HG03571 (cell line): ENCODE measurements at regions not wholly inside any gene's neighbourhood (a gene's known extent, or its start where the extent isn't known, plus 50 kb on each side); places are given as distances from the start of the nearest gene placed in this dataset.
"Not testable (repeated sequence)": the region's sequence is repeated elsewhere in the genome, so short reads cannot be mapped to it uniquely, and the experiment has no call there.

Experiments
- ATAC-seq: cut with Tn5 transposase; IDR thresholded peaks from one replicate; pipeline ENCODE4 v1.9.1; 2021; ENCODE audit not compliant: unreplicated experiment

DNA sequence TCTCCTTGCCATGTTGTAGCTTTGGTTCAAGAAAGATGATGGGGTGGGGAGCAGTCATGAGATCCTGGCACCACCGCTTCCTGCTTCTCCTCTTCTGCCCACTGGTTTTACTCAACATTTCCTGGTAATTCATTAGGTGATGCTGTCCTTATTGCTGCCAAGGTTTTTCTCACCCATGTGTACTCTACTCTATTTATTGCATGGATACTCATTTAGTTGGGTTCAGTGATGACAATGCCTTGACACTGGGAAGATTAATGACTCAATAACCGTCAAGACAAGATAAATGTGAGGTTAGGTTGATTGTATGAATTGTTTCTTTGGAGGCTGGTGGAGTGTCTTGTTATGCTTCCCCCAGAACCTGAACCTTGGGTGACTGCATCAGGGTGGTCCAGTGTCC, 484.2 kb downstream of the SIPA1L2 start:
- no peak for ATAC-seq

DNA sequence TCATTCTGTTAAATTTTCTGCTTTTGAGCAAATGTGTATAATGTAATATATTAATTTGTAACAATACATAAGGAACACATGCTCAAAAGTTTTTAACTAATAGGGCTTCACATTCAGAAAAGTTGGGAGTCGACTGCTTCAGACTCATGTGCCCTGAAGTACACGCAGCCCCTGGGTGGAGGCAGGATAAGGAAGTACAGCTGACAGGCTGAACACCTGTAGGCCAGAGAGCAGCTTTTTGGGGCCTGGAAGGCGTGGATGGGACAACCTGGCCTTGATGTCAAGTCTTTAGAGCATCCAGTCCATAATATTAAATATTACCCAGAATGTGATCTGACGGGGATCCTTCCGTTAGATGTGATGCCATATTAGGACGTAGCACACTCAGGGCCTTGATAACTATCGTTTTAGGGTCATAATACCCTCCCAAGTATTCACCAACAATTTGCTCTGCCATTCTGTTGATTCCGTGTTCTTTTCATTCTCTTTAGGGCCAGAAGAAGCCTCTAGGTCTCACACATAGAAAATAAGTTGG, 485.2 kb downstream of the SIPA1L2 start:
- no peak for ATAC-seq

DNA sequence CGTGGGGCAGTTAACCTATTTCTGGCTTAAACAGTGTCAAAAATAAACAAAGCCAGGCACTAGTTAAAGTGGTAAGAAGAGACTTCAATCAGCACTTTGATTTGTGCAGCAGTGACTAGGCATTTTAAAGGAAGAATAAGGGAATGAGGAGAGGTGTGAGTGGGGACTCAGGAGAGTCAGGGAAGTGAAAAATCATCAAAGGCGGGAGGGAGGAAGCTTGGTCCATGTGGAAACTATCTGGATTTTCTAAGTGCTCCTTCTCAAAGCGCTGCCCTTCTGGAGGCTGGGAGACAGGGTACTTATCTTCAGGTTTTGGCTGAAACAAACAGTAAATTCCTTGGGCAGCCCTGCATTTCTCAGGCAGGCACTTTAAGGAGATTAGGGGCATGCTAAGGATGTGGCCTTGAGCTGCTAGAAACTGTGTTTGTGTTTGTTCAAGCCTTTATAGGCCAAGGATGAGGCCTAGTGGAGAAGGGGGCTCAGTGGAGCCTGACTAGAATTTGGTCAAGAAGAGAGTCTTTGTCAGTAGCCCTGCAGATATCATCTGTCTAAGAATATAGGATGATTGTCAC, 486.5 kb downstream of the SIPA1L2 start:
- ATAC-seq = no peak

GRCh38 chr1:232142403-232143314, 487.3 kb downstream of the SIPA1L2 start:
- ATAC-seq = no peak

DNA sequence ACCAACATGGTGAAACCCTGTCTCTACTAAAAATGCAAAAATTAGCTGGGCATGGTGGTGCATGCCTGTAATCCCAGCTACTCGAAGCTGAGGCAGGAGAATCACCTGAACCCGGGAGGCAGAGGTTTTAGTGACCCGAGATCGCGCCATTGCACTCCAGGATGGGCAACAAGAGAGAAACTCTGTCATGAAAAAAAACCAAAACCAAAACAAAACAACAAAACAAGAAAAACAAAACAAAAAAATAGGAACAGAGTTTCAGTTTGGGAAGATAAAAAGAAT, 488.8 kb downstream of the SIPA1L2 start:
- not testable (repeated sequence) for ATAC-seq

GRCh38 chr1:232140419-232141166, 489.3 kb downstream of the SIPA1L2 start:
- no peak for ATAC-seq

DNA sequence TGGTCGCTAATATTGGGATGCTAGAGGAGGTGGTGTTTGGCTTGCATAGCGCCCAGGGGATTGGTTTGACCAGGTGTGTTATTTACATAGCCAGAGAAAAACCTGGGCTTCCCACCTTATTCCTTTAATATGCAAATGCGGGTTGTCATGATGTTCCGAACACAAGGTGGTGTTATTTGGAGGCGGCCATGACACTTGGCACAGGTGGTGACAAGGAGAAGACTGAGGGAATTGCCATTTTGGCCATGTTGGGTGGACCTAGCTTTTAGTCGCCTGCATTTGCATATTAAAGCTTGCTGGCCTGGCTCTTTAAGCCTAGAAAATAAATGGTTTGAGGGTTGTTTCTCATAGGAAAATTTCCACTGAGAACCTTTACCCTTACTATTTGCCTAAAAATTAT, 490.5 kb downstream of the SIPA1L2 start:
- ATAC-seq = no peak

GRCh38 chr1:232138044-232138443, 491.9 kb downstream of the SIPA1L2 start:
- ATAC-seq = no peak

DNA sequence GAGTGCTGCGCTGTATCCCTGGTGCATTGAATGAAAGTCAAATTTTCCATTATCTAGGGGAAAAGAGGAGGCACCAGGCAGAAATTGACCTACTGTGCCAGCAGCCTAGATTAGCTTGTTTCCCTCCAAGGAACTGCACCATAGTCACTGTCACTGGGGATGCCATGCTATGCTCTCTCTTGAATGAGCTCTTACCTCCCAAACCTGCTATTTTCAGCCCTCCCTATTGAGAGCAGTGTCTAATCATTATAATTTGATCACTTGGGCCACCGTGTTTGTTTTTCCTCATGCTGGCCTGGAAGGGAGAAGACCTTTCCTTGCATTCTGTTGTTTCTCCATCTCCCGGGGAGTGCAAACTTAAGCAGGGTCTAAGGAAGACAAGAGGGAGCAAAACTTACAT, 492.9 kb downstream of the SIPA1L2 start:
- no peak for ATAC-seq

GRCh38 chr1:232136136-232136535, 493.8 kb downstream of the SIPA1L2 start:
- no peak for ATAC-seq

DNA sequence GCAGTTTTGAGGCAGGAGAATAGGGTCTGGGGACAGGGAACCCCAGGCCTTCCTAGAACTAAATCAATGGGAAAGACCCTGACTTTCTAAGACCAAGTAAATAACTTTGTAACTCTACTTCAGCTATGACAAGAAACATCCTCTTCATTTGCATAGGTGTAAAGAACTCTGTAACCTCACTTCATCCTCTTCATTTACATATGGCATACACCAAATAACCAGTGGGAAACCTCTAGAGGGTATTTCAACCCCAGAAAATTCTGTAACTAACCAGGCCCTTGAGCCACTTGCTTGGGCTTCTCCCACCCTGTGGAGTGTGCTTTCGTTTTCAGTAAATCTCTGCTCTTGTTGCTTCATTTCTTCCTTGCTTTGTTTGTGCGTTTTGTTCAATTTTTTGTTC, 495.6 kb downstream of the SIPA1L2 start:
- ATAC-seq = no peak

DNA sequence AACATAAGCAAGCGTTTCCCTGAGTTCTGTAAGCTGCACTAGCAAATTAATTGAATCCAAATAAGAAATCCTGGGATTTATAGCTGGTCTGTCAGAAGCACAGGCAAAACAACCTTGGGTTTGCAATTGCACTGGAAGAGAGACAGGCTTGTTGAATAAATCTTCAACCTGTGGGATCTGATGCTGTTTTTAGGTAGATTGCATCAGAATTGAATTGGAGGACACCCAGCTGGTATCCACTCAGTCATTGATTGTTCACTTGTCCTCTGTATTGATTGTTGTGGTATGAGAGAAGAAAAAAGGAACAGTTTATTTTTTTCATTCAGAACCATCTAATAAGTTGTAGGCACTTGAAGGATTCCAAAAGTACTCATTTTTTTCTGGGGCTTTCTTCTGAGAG, 497.4 kb downstream of the SIPA1L2 start:
- ATAC-seq = no peak

DNA sequence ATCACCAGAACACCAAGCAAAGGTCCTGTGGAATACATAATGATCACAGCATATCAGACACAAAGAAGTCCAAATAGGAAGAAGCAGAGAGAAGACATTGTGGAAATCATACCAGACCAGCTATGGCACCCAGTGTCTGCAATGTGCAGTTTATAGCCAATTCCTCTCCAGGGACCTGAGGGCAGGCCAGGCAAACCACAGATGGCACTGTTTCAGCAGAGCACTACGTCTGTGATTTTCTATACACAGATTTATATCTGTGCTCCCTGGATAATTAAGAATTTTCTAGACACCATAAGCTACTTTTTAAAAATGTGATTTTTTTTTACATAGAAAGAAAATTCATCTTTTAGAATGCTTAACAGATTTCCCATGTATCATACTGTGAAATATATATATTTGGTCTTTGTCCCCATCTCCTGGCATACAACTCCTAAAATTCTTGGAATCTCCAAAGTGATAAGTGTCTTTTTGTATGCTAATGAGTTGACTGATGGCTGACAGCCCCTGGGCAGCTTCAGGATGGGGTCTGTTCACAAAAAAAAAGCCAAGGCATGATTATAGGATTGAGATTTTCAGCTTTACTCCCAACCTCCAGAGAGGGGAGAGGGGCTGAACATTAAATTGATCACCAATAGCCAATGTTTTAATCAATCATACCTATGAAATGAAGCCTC, 498.1 kb downstream of the SIPA1L2 start:
- ATAC-seq = no peak

GRCh38 chr1:232130815-232131480, 499.0 kb downstream of the SIPA1L2 start:
- no peak for ATAC-seq

- no peak for ATAC-seq
These were observed 500.6 kb downstream of the DISC1 start for GRCh38 chr1:232127190-232127589.

DNA sequence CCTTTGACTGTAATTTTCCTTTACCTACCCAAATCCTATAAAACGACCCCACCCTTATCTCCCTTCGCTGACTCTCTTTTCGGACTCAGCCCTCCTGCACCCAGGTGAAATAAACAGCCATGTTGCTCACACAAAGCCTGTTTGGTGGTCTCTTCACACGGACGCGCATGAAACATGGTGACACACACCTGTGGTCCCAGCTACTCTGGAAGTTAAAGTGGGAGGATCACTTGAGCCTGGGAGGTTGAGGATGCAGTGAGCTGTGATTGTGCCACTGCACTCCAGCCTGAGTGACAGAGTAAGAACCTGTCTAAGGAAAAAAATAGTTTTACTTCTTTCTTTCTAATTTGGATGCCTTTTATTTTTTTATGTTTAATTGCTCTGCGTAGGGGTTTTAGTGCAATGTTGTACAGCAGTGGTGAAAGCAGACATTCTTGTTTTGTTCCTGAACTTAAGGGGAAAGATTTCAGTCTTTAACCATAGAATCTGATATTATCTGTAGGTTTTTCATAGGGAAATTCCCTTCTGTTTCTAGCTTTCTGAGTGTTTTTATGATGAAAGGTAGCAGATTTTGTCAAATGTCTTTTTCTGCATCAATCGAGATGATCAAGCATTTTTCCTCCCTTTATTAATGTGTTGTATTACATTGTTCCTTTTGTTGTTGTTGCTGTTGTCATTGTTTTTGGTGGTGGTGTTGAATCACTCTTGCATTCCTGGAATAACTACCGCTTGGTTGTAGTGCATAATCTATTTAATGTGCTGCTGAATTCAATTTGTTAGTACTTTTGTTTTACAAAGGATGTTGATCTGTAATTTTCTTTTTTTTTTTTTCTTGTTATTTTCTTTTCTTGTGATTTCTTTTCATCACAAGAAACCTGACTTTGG, 497.4 kb downstream of the DISC1 start:
- no peak for ATAC-seq

DNA sequence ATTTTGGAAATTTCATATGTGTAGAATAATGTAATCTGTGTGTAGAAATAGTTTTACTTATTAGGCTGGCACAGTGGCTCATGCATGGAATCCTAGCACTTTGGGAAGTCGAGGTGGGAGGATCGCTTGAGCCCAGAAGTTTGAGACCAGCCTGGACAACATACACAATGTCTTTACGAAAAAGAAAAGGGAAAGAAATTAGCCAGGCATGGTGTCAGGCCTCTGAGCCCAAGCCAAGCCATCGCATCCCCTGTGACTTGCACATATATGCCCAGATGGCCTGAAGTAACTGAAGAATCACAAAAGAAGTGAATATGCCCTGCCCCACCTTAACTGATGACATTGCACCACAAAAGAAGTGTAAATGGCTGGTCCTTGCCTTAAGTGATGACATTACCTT, 491.3 kb downstream of the DISC1 start:
- ATAC-seq = not testable (repeated sequence)

DNA sequence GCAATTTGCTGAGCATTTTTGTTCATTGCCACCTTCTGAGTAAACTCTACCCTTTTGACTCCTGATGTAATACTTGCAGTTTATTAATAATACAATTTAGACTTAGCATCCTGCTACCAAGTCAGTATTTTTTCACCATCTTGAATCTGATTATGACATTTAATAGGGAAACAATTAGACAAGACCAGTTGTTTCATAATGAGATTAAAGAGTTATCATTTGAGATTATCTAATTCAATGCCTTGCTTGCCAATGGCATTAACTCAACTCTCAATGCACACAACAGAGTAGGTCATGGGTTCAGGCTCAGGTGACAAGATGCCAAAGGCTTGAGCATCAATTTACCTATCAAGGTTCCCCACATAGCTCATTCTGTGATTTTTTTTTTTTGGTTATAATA, 488.4 kb downstream of the DISC1 start:
- no peak for ATAC-seq

DNA sequence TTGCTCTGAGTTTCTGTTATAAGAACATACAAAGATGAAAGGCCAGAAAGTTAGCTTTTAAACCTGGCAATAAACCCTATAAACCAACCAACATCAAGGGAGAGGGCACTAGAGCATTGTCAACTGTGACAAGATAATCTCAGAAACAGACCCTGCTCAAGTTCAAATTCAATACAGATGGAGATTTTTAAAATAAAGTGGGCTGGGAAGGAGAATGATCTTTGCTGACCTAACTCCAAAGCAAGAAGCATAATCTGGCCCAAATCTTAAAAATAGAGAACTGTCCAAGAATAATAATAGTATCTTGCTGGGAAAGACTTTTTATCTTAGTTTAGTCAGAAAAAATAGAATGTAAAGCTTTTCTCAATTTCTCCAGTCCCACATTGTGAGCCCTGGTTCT, 485.5 kb downstream of the DISC1 start:
- ATAC-seq = no peak

GRCh38 chr1:232111611-232112010, 485.0 kb downstream of the DISC1 start:
- ATAC-seq = no peak
